GM12878 (cell line): ENCODE measurements at regions not wholly inside any gene's neighbourhood (a gene's known extent, or its start where the extent isn't known, plus 50 kb on each side); places are given as distances from the start of the nearest gene placed in this dataset.

Source experiments
- CBX3 ChIP-seq: fragments of 200-600 bp; sonication (generic); IDR thresholded peaks from 2 replicates; pipeline ENCODE4 v1.6.1; 2016; ENCODE audit warnings: low read depth, borderline replicate concordance
- EZH2 ChIP-seq: IDR thresholded peaks from 2 replicates; pipeline ENCODE4 v1.6.1; 2012; ENCODE audit warnings: low read depth, mild to moderate bottlenecking, control low read depth, inconsistent platforms, low read length, borderline replicate concordance; ENCODE audit not compliant: control insufficient read depth
- TF ChIP-seq, protein P1 (sequence below): fragments of 450-650 bp; IDR thresholded peaks from 2 replicates; pipeline ENCODE4 v1.6.1; 2017; ENCODE audit warnings: mild to moderate bottlenecking, moderate library complexity
- TF ChIP-seq, protein P2 (sequence below), 3 experiments: IDR thresholded peaks in 2 of 3; conservative IDR thresholded peaks in 1 of 3; 2 replicates each; pipeline ENCODE4 v1.5.1; 2011; ENCODE audit warnings: low read depth in 3 of 3, low read length in 3 of 3, mild to moderate bottlenecking in 3 of 3, control low read depth in 2 of 3, moderate library complexity in 2 of 3, inconsistent platforms in 1 of 3, mixed read lengths in 1 of 3; ENCODE audit not compliant: control insufficient read depth in 2 of 3, insufficient read depth in 1 of 3; ENCODE audit errors: extremely low read depth in 1 of 3

DNA sequence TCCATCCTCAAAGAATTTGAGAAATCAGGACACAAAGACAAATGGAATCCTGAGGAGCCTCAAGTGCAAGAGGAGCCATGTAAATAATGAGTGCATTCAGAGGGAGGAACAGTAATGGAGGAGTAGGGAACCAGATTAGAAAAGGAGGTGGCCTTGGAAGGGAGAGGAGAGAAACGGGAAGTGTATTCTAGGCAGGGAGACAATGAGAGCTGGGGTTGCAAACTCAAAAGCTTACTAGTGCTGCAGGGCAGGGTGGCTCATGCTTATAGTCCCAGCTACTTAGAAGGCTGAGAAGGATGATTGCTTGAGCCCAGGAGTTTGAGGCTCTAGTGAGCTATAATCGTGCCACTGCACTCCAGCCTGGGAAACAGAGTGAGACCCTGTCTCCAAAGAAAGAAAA is 113.2 kb upstream of the LSM6 start:
- TF ChIP-seq, protein P1, sequence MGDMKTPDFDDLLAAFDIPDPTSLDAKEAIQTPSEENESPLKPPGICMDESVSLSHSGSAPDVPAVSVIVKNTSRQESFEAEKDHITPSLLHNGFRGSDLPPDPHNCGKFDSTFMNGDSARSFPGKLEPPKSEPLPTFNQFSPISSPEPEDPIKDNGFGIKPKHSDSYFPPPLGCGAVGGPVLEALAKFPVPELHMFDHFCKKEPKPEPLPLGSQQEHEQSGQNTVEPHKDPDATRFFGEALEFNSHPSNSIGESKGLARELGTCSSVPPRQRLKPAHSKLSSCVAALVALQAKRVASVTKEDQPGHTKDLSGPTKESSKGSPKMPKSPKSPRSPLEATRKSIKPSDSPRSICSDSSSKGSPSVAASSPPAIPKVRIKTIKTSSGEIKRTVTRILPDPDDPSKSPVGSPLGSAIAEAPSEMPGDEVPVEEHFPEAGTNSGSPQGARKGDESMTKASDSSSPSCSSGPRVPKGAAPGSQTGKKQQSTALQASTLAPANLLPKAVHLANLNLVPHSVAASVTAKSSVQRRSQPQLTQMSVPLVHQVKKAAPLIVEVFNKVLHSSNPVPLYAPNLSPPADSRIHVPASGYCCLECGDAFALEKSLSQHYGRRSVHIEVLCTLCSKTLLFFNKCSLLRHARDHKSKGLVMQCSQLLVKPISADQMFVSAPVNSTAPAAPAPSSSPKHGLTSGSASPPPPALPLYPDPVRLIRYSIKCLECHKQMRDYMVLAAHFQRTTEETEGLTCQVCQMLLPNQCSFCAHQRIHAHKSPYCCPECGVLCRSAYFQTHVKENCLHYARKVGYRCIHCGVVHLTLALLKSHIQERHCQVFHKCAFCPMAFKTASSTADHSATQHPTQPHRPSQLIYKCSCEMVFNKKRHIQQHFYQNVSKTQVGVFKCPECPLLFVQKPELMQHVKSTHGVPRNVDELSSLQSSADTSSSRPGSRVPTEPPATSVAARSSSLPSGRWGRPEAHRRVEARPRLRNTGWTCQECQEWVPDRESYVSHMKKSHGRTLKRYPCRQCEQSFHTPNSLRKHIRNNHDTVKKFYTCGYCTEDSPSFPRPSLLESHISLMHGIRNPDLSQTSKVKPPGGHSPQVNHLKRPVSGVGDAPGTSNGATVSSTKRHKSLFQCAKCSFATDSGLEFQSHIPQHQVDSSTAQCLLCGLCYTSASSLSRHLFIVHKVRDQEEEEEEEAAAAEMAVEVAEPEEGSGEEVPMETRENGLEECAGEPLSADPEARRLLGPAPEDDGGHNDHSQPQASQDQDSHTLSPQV, result no peak
- TF ChIP-seq EZH2 (no peak), CBX3 (no peak)
- TF ChIP-seq, protein P2, sequence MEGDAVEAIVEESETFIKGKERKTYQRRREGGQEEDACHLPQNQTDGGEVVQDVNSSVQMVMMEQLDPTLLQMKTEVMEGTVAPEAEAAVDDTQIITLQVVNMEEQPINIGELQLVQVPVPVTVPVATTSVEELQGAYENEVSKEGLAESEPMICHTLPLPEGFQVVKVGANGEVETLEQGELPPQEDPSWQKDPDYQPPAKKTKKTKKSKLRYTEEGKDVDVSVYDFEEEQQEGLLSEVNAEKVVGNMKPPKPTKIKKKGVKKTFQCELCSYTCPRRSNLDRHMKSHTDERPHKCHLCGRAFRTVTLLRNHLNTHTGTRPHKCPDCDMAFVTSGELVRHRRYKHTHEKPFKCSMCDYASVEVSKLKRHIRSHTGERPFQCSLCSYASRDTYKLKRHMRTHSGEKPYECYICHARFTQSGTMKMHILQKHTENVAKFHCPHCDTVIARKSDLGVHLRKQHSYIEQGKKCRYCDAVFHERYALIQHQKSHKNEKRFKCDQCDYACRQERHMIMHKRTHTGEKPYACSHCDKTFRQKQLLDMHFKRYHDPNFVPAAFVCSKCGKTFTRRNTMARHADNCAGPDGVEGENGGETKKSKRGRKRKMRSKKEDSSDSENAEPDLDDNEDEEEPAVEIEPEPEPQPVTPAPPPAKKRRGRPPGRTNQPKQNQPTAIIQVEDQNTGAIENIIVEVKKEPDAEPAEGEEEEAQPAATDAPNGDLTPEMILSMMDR (IDR thresholded peaks at IDR 0.05 in 2 of 3, conservative IDR thresholded peaks at IDR 0.05 in 1 of 3; ENCODE audit: control insufficient read depth in 2 of 3, extremely low read depth in 1 of 3, insufficient read depth in 1 of 3, low read depth in 3 of 3, low read length in 3 of 3), result no peak
